Testis (tissue), 2 donors: ENCODE measurements at regions not wholly inside any gene's neighbourhood (a gene's known extent, or its start where the extent isn't known, plus 50 kb on each side); places are given as distances from the start of the nearest gene placed in this dataset.

Experiments used
- DNase-seq: peaks from one replicate; pipeline ENCODE4 v3.0.0-alpha.2; 2019
- H3K27ac ChIP-seq, 2 donors: fragments of 200-600 bp; sonication (generic); one replicate each; pipeline ENCODE4 v1.5.1; 2019
- H3K27me3 ChIP-seq: fragments of 200-600 bp; sonication (generic); one replicate; pipeline ENCODE4 v1.5.1; 2019
- H3K36me3 ChIP-seq: fragments of 200-600 bp; sonication (generic); one replicate; pipeline ENCODE4 v1.5.1; 2017; ENCODE audit warnings: low read depth; ENCODE audit errors: missing control alignments
- H3K4me1 ChIP-seq: fragments of 200-600 bp; sonication (generic); one replicate; pipeline ENCODE4 v1.5.1; 2019
- H3K4me3 ChIP-seq, 2 donors: fragments of 200-600 bp; sonication (generic); one replicate each; pipeline ENCODE4 v1.5.1; 2017 to 2019
- H3K9me3 ChIP-seq: fragments of 200-600 bp; sonication (generic); one replicate; pipeline ENCODE4 v1.5.1; 2017
- CTCF ChIP-seq, 3 experiments: fragments of 450-650 bp in 2 of 3; fragments of 200-600 bp in 1 of 3; sonication (generic) in 1 of 3; IDR thresholded peaks; one replicate each; pipeline ENCODE4 v1.5.1; 2016 to 2019; ENCODE audit warnings: antibody characterized with exemption in 3 of 3, mild to moderate bottlenecking in 2 of 3, moderate library complexity in 1 of 3
- POLR2A ChIP-seq: fragments of 450-650 bp; IDR thresholded peaks from one replicate; pipeline ENCODE4 v1.6.1; 2017; ENCODE audit warnings: antibody characterized with exemption, mild to moderate bottlenecking, moderate library complexity
- WGBS, 2 donors: methylation state at CpG; one replicate each; pipeline ENCODE4 v1.1.5; 2018; 5-methylcytosine and 5-hydroxymethylcytosine counted together
- intact Hi-C: fragments of 100-400 bp; cut with DNase I; formaldehyde crosslinking; loops from one replicate; pipeline ENCODE4 v1.15.1; 2023; ENCODE audit warnings: low total_unique reads

DNA sequence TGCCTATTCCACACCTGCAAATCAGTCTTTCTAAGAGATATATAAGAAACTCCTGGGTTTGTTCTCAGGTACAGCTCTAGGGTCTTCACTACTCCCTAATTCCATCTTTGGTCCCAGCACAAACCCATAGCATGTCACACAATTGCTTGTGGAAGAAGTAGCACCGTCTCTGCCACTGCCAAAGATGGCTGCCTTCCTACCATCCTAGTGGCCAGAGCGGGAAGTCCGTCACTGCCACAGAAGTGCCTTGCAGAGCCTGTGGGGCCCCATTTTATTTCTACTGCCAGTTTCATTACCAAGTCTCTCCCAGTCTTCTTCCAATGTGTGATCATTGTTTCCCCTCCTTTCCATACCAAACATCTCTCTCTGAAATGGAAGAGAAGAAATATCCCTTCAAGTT lies 107.6 kb downstream of the CD47 start:
- Histone ChIP-seq H3K4me3 (no peak overlapping the region), H3K27ac (no peak overlapping the region), H3K27me3 (no peaks in the 10 kb centered on the region), H3K4me1 (peaks cover 16% of the 10 kb centered on the region), H3K36me3 (no peaks in the 10 kb centered on the region), H3K9me3 (no peaks in the 10 kb centered on the region)
- intact Hi-C loops, result no loop called here
- no peak for TF ChIP-seq POLR2A
- TF ChIP-seq CTCF (IDR thresholded peaks at IDR 0.05), result no peak
- no peak for DNase-seq
- WGBS, 2 donors, result 82 to 90% methylated on average over 3 of the region's 3 CpGs

GRCh38 chr3:107982165-107982564 lies 108.7 kb downstream of the CD47 start:
- Histone ChIP-seq H3K9me3 (no peaks in the 10 kb centered on the region), H3K27ac (no peak overlapping the region), H3K36me3 (no peaks in the 10 kb centered on the region), H3K27me3 (no peaks in the 10 kb centered on the region), H3K4me1 (peaks cover 12% of the 10 kb centered on the region), H3K4me3 (no peak overlapping the region)
- DNase-seq, result no peak
- intact Hi-C loops, result no loop called here
- 53 to 71% methylated on average over 1 of the region's 1 CpG for WGBS, 2 donors
- TF ChIP-seq CTCF (IDR thresholded peaks at IDR 0.05) (no peak), POLR2A (no peak)

GRCh38 chr3:107981471-107982111 lies 109.2 kb downstream of the CD47 start:
- no peaks in the 10 kb centered on the region for H3K9me3 ChIP-seq
- intact Hi-C loops, result no loop called here
- H3K27ac ChIP-seq, result no peak overlapping the region
- WGBS, 2 donors, result 38 to 54% methylated on average over 6 to 7 of the region's 7 CpGs
- peaks cover 6% of the 10 kb centered on the region for H3K4me1 ChIP-seq
- no peaks in the 10 kb centered on the region for H3K27me3 ChIP-seq
- H3K36me3 ChIP-seq, result no peaks in the 10 kb centered on the region
- no peak overlapping the region for H3K4me3 ChIP-seq
- no peak for DNase-seq
- no peak for TF ChIP-seq CTCF (IDR thresholded peaks at IDR 0.05)
- no peak for TF ChIP-seq POLR2A

- WGBS, 2 donors, result 58 to 73% methylated on average over 6 of the region's 6 CpGs
- H3K36me3 ChIP-seq, result no peaks in the 10 kb centered on the region
- H3K27me3 ChIP-seq, result no peaks in the 10 kb centered on the region
- TF ChIP-seq POLR2A, result no peak
- no peaks in the 10 kb centered on the region for H3K4me1 ChIP-seq
- H3K27ac ChIP-seq, result no peak overlapping the region
- no peak overlapping the region for H3K4me3 ChIP-seq
- no peaks in the 10 kb centered on the region for H3K9me3 ChIP-seq
- DNase-seq, result no peak
- intact Hi-C loops, result no loop called here
Observed at GRCh38 chr3:107979538-107979937, 111.3 kb downstream of the CD47 start.

DNA sequence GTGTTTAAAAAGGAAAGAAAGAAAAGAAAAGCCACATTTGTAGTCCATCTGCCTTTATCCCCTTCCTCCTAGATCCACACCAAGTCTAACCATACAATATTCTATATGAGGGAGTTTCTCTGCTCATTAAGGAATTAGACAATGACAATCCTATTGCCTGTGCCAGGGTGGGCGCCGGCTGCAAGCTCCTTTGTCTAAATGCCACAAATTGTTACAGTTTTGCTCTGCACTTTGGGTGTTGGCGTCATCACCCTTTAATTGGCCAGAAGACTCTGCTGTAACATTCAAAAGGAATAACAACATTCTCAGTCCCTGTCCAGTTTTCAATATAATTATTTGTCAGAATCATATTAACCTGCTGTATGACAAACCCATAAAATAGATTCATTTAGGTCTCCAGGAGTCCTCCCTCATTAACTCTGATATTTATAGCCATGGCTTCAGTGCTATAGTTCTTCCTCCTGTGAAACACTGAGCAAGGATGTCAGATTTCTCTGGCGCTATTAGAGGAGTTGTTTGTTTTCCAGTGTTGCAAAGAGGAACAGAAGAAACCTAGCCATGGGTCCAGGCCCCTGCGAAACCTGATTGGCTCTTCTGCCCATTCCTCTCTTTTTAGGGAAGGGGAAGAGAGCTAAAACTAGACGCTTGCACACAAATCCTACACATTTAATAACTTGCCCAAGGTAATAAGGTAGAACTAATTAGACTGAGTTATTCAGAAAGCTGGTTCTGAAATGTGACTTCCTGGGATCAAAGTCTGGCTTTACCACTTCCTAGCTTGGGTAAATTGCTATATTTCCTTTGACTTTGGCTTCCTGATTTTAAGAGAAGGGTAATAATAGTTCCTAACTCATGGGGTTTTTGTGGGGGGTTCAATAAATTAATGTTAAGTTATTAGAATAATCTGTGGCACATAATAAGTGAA lies 112.4 kb downstream of the CD47 start:
- WGBS, 2 donors, result 68 to 72% methylated on average over 6 of the region's 6 CpGs
- TF ChIP-seq CTCF (IDR thresholded peaks at IDR 0.05), result no peak
- no peak for TF ChIP-seq POLR2A
- no peak overlapping the region for H3K27ac ChIP-seq
- no peaks in the 10 kb centered on the region for H3K4me1 ChIP-seq
- H3K36me3 ChIP-seq, result no peaks in the 10 kb centered on the region
- no peaks in the 10 kb centered on the region for H3K27me3 ChIP-seq
- peak; percentile 64 for DNase-seq
- no peak overlapping the region for H3K4me3 ChIP-seq
- intact Hi-C loops, result no loop called here
- no peaks in the 10 kb centered on the region for H3K9me3 ChIP-seq
